ENCODE measurements at regions not wholly inside any gene's neighbourhood (a gene's known extent, or its start where the extent isn't known, plus 50 kb on each side); places are given as distances from the start of the nearest gene placed in this dataset.
"Not testable (repeated sequence)": the region's sequence is repeated elsewhere in the genome, so short reads cannot be mapped to it uniquely, and the experiment has no call there.

GRCh38 chr5:6107675-6108539 lies 270.4 kb downstream of the MED10 start:
- no peak for DNase-seq (ENCODE audit: low spot score)
- no peaks in the 10 kb centered on the region for H3K4me1 ChIP-seq (replicated peaks)
- H3K36me3 ChIP-seq: no peaks in the 10 kb centered on the region
- intact Hi-C loops (cut with DNase I): no loop called here
- H3K9me3 ChIP-seq: no peaks in the 10 kb centered on the region
- TF ChIP-seq POLR2AphosphoS5 (IDR thresholded peaks at IDR 0.05) (no peak), POLR2A (IDR thresholded peaks at IDR 0.05) (no peak), CTCF (IDR thresholded peaks at IDR 0.05) (no peak)
- no peak overlapping the region for H3K27ac ChIP-seq
- 71% methylated on average over 13 of the region's 13 CpGs for WGBS
- no peaks in the 10 kb centered on the region for H3K27me3 ChIP-seq (replicated peaks; ENCODE audit: insufficient read depth)
- H3K4me3 ChIP-seq: no peak overlapping the region

- WGBS: 80% methylated on average over 6 of the region's 6 CpGs
- TF ChIP-seq CTCF (IDR thresholded peaks at IDR 0.05): no peak
- TF ChIP-seq POLR2AphosphoS5 (IDR thresholded peaks at IDR 0.05): no peak
- TF ChIP-seq POLR2A (IDR thresholded peaks at IDR 0.05): no peak
Measured at GRCh38 chr5:6106756-6107155, 271.6 kb downstream of the MED10 start.

GRCh38 chr5:6105320-6105719 lies 273.0 kb downstream of the MED10 start:
- WGBS: 47% methylated on average over 4 of the region's 4 CpGs
- no peak overlapping the region for H3K4me3 ChIP-seq
- no peak overlapping the region for H3K27ac ChIP-seq
- intact Hi-C loops (cut with DNase I): no loop called here
- no peaks in the 10 kb centered on the region for H3K9me3 ChIP-seq
- no peaks in the 10 kb centered on the region for H3K27me3 ChIP-seq (replicated peaks; ENCODE audit: insufficient read depth)
- no peaks in the 10 kb centered on the region for H3K36me3 ChIP-seq
- no peaks in the 10 kb centered on the region for H3K4me1 ChIP-seq (replicated peaks)
- TF ChIP-seq POLR2A (IDR thresholded peaks at IDR 0.05): no peak
- no peak for TF ChIP-seq CTCF (IDR thresholded peaks at IDR 0.05)
- TF ChIP-seq POLR2AphosphoS5 (IDR thresholded peaks at IDR 0.05): no peak
- no peak for DNase-seq (ENCODE audit: low spot score)

More at GRCh38 chr5:6106756-6107155, 271.6 kb downstream of the MED10 start:
- H3K27me3 ChIP-seq (replicated peaks; ENCODE audit: insufficient read depth): no peaks in the 10 kb centered on the region
- H3K9me3 ChIP-seq: no peaks in the 10 kb centered on the region
- no peaks in the 10 kb centered on the region for H3K36me3 ChIP-seq
- H3K27ac ChIP-seq: no peak overlapping the region
- intact Hi-C loops (cut with DNase I): no loop called here
- no peak for DNase-seq (ENCODE audit: low spot score)
- H3K4me3 ChIP-seq: no peak overlapping the region
- no peaks in the 10 kb centered on the region for H3K4me1 ChIP-seq (replicated peaks)

GRCh38 chr5:6096101-6096500 lies 282.2 kb downstream of the MED10 start:
- Histone ChIP-seq H3K36me3 (no peaks in the 10 kb centered on the region), H3K4me3 (no peak overlapping the region), H3K4me1 (replicated peaks) (no peaks in the 10 kb centered on the region), H3K27me3 (replicated peaks; ENCODE audit: insufficient read depth) (no peaks in the 10 kb centered on the region), H3K9me3 (no peaks in the 10 kb centered on the region), H3K27ac (no peak overlapping the region)
- intact Hi-C loops (cut with DNase I): no loop called here
- 36% methylated on average over 3 of the region's 3 CpGs for WGBS
- TF ChIP-seq CTCF (IDR thresholded peaks at IDR 0.05): no peak
- TF ChIP-seq POLR2A (IDR thresholded peaks at IDR 0.05): no peak
- no peak for TF ChIP-seq POLR2AphosphoS5 (IDR thresholded peaks at IDR 0.05)
- no peak for DNase-seq (ENCODE audit: low spot score)

DNA sequence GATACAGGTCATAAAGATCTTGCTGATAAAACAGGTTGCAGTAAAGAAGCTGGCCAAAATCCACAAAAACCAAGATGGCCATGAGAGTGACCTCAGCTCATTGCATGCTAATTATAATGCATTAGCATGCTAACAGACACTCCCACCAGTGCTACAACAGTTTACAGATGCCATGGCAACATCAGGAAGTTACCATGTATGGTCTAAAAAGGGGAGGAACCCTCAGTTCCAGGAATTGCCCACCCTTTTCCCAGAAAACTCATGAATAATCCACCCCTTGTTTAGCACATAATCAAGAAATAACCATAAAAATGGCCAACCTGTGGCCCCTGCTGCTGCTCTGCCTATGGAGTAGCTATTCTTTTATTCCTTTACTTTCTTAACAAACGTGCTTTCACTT lies 284.2 kb downstream of the MED10 start:
- intact Hi-C loops (cut with DNase I); DNase-seq (ENCODE audit: low spot score); H3K27me3 ChIP-seq (replicated peaks; ENCODE audit: insufficient read depth); H3K4me1 ChIP-seq (replicated peaks); H3K27ac ChIP-seq; H3K4me3 ChIP-seq; H3K9me3 ChIP-seq; H3K36me3 ChIP-seq: not testable (repeated sequence)
- WGBS: 37% methylated on average over 1 of the region's 1 CpG
